ENCODE measurements at regions not wholly inside any gene's neighbourhood (a gene's known extent, or its start where the extent isn't known, plus 50 kb on each side); places are given as distances from the start of the nearest gene placed in this dataset.

- TF ChIP-seq CTCF (IDR thresholded peaks at IDR 0.05) (no peak), ZFX (IDR thresholded peaks at IDR 0.05; ENCODE audit: borderline replicate concordance) (no peak)
These were observed 233.1 kb downstream of the POSTN start for GRCh38 chr13:37365496-37365895.

GRCh38 chr13:37364956-37365355 is 233.6 kb downstream of the POSTN start:
- H3K27ac ChIP-seq, result no peak overlapping the region
- no peak for TF ChIP-seq CTCF (IDR thresholded peaks at IDR 0.05)
- TF ChIP-seq ZFX (IDR thresholded peaks at IDR 0.05; ENCODE audit: borderline replicate concordance), result no peak

More at GRCh38 chr13:37365496-37365895, 233.1 kb downstream of the POSTN start:
- no peak overlapping the region for H3K27ac ChIP-seq

- H3K27ac ChIP-seq, result no peak overlapping the region
- TF ChIP-seq ZFX (IDR thresholded peaks at IDR 0.05; ENCODE audit: borderline replicate concordance) (no peak), CTCF (IDR thresholded peaks at IDR 0.05) (no peak)
These were observed 234.6 kb downstream of the POSTN start for GRCh38 chr13:37364007-37364406.

GRCh38 chr13:37361608-37362007 is 237.0 kb downstream of the POSTN start:
- TF ChIP-seq ZFX (IDR thresholded peaks at IDR 0.05; ENCODE audit: borderline replicate concordance), result no peak
- TF ChIP-seq CTCF (IDR thresholded peaks at IDR 0.05), result no peak
- no peak overlapping the region for H3K27ac ChIP-seq

- no peak overlapping the region for H3K27ac ChIP-seq
- TF ChIP-seq CTCF (IDR thresholded peaks at IDR 0.05) (no peak), ZFX (IDR thresholded peaks at IDR 0.05; ENCODE audit: borderline replicate concordance) (no peak)
These were observed 238.0 kb downstream of the POSTN start for GRCh38 chr13:37360556-37360955.

- no peak overlapping the region for H3K27ac ChIP-seq
- TF ChIP-seq ZFX (IDR thresholded peaks at IDR 0.05; ENCODE audit: borderline replicate concordance) (no peak), CTCF (IDR thresholded peaks at IDR 0.05) (no peak)
These were observed 241.0 kb downstream of the POSTN start for GRCh38 chr13:37357548-37357947.

GRCh38 chr13:37353911-37354310 is 244.7 kb downstream of the POSTN start:
- TF ChIP-seq CTCF (IDR thresholded peaks at IDR 0.05) (no peak), ZFX (IDR thresholded peaks at IDR 0.05; ENCODE audit: borderline replicate concordance) (no peak)
- H3K27ac ChIP-seq, result no peak overlapping the region
